WTC11 (cell line): ENCODE measurements at regions not wholly inside any gene's neighbourhood (a gene's known extent, or its start where the extent isn't known, plus 50 kb on each side); places are given as distances from the start of the nearest gene placed in this dataset.

Experiments
- ATAC-seq: fragments of 200-7000 bp; cut with Tn5 transposase; 2 replicates; pipeline ENCODE4 v1.10.0; 2021; ENCODE audit warnings: mild to moderate bottlenecking, moderate library complexity
- CTCF ChIA-PET: fragments of 300-600 bp; sonication (Branson Sonifier 250); formaldehyde crosslinking; loops from one replicate; lab custom pipeline; 2021; ENCODE audit warnings: antibody characterized with exemption; lab: Charles Lee
- POLR2A ChIA-PET: fragments of 350-600 bp; sonication (Branson Sonifier 250); formaldehyde crosslinking; loops from one replicate; lab custom pipeline; 2021; ENCODE audit warnings: antibody characterized with exemption; lab: Charles Lee
- DNase-seq: peaks from one replicate; pipeline ENCODE4 v3.0.0; 2021; ENCODE audit warnings: low spot score
- H3K27ac Mint-ChIP-seq: 2 replicates; pipeline ENCODE4 v1.8.0; 2021; ENCODE audit warnings: mixed read lengths
- H3K27me3 Mint-ChIP-seq: 2 replicates; pipeline ENCODE4 v1.8.0; 2021; ENCODE audit warnings: low read depth, mild to moderate bottlenecking, moderate library complexity, mixed read lengths
- H3K36me3 Mint-ChIP-seq: 2 replicates; pipeline ENCODE4 v1.8.0; 2021; ENCODE audit warnings: mixed read lengths
- H3K4me1 Mint-ChIP-seq: 2 replicates; pipeline ENCODE4 v1.8.0; 2022; ENCODE audit warnings: mixed read lengths
- H3K4me3 Mint-ChIP-seq: 2 replicates; pipeline ENCODE4 v1.8.0; 2021; ENCODE audit warnings: mild to moderate bottlenecking, moderate library complexity, mixed read lengths
- H3K9me3 Mint-ChIP-seq: 2 replicates; pipeline ENCODE4 v1.8.0; 2021; ENCODE audit warnings: mixed read lengths
- ARID4B ChIP-seq: sonication (generic); formaldehyde crosslinking; IDR thresholded peaks from 2 replicates; pipeline ENCODE4 v1.8.0; 2023; ENCODE audit warnings: missing genetic modification reagents, mild to moderate bottlenecking, borderline replicate concordance
- ATF1 ChIP-seq: sonication (generic); formaldehyde crosslinking; IDR thresholded peaks from 2 replicates; pipeline ENCODE4 v1.8.1; 2023; ENCODE audit warnings: mild to moderate bottlenecking, moderate library complexity, missing genetic modification reagents
- E2F4 ChIP-seq: sonication (generic); formaldehyde crosslinking; IDR thresholded peaks from 2 replicates; pipeline ENCODE4 v1.8.1; 2022; ENCODE audit warnings: low read depth, mild to moderate bottlenecking, moderate library complexity, missing genetic modification reagents, borderline replicate concordance
- ERG ChIP-seq: fragments of 250-450 bp; sonication (Bioruptor Pico); IDR thresholded peaks from 2 replicates; pipeline ENCODE4 v1.8.0; 2021; ENCODE audit warnings: mild to moderate bottlenecking
- ETV6 ChIP-seq: sonication (generic); formaldehyde crosslinking; IDR thresholded peaks from 2 replicates; pipeline ENCODE4 v1.8.1; 2022; ENCODE audit warnings: mild to moderate bottlenecking, missing genetic modification reagents
- FOXJ3 ChIP-seq: sonication (generic); formaldehyde crosslinking; IDR thresholded peaks from 2 replicates; pipeline ENCODE4 v1.9.0; 2021; ENCODE audit warnings: missing genetic modification reagents, mild to moderate bottlenecking, borderline replicate concordance
- HMGXB4 ChIP-seq: sonication (generic); formaldehyde crosslinking; IDR thresholded peaks from 2 replicates; pipeline ENCODE4 v1.8.1; 2023; ENCODE audit warnings: mild to moderate bottlenecking, moderate library complexity, missing genetic modification reagents
- IRF1 ChIP-seq: sonication (generic); formaldehyde crosslinking; IDR thresholded peaks from 2 replicates; pipeline ENCODE4 v1.8.0; 2023; ENCODE audit warnings: missing genetic modification reagents
- JUN ChIP-seq: sonication (generic); formaldehyde crosslinking; IDR thresholded peaks from 2 replicates; pipeline ENCODE4 v1.8.0; 2023; ENCODE audit warnings: mild to moderate bottlenecking, missing genetic modification reagents
- KAT7 ChIP-seq: sonication (generic); formaldehyde crosslinking; IDR thresholded peaks from 2 replicates; pipeline ENCODE4 v1.8.1; 2023; ENCODE audit warnings: missing genetic modification reagents, mild to moderate bottlenecking, borderline replicate concordance
- NFATC4 ChIP-seq: fragments of 250-450 bp; sonication (Bioruptor Pico); IDR thresholded peaks from 2 replicates; pipeline ENCODE4 v1.9.0; 2021; ENCODE audit warnings: mild to moderate bottlenecking
- NFE2L1 ChIP-seq: sonication (generic); formaldehyde crosslinking; IDR thresholded peaks from 2 replicates; pipeline ENCODE4 v1.8.1; 2023; ENCODE audit warnings: missing genetic modification reagents
- NR1H2 ChIP-seq: sonication (generic); formaldehyde crosslinking; IDR thresholded peaks from 2 replicates; pipeline ENCODE4 v1.9.0; 2021; ENCODE audit warnings: mild to moderate bottlenecking, moderate library complexity, missing genetic modification reagents
- RELA ChIP-seq: sonication (generic); formaldehyde crosslinking; IDR thresholded peaks from 2 replicates; pipeline ENCODE4 v1.8.1; 2022; ENCODE audit warnings: missing genetic modification reagents, mild to moderate bottlenecking, borderline replicate concordance
- RORB ChIP-seq: fragments of 250-450 bp; sonication (Bioruptor Pico); IDR thresholded peaks from 2 replicates; pipeline ENCODE4 v1.9.0; 2021; ENCODE audit warnings: mild to moderate bottlenecking
- SMAD4 ChIP-seq: sonication (generic); formaldehyde crosslinking; IDR thresholded peaks from 2 replicates; pipeline ENCODE4 v1.8.0; 2022; ENCODE audit warnings: mild to moderate bottlenecking, missing genetic modification reagents
- STAT6 ChIP-seq: sonication (generic); formaldehyde crosslinking; conservative IDR thresholded peaks from 2 replicates; pipeline ENCODE4 v1.8.1; 2023; ENCODE audit warnings: mild to moderate bottlenecking, low read depth, missing genetic modification reagents, moderate library complexity
- TCF7 ChIP-seq: sonication (generic); formaldehyde crosslinking; IDR thresholded peaks from 2 replicates; pipeline ENCODE4 v1.8.0; 2022; ENCODE audit warnings: mild to moderate bottlenecking, low read depth, missing genetic modification reagents, moderate library complexity
- TEAD4 ChIP-seq: sonication (generic); formaldehyde crosslinking; IDR thresholded peaks from 2 replicates; pipeline ENCODE4 v1.8.0; 2022; ENCODE audit warnings: mild to moderate bottlenecking, missing genetic modification reagents
- USF1 ChIP-seq: sonication (generic); formaldehyde crosslinking; IDR thresholded peaks from 2 replicates; pipeline ENCODE4 v1.8.0; 2022; ENCODE audit warnings: mild to moderate bottlenecking, missing genetic modification reagents
- ZNF219 ChIP-seq: sonication (generic); formaldehyde crosslinking; IDR thresholded peaks from 2 replicates; pipeline ENCODE4 v1.8.0; 2023; ENCODE audit warnings: missing genetic modification reagents, mild to moderate bottlenecking, borderline replicate concordance

- no peak for TF ChIP-seq E2F4 (CRISPR knock-in tag)
- no peak for TF ChIP-seq RELA (CRISPR knock-in tag)
- no peak for TF ChIP-seq RORB (CRISPR knock-in tag)
- TF ChIP-seq HMGXB4: no peak
- no peak for TF ChIP-seq TEAD4
These were observed 941.8 kb upstream of the POT1 start (continued) for GRCh38 chr7:125871431-125871830.

- H3K4me3 Mint-ChIP-seq: no peak overlapping the region
- H3K27me3 Mint-ChIP-seq: no peaks in the 10 kb centered on the region
- CTCF ChIA-PET: no interaction called here
- no peak overlapping the region for H3K27ac Mint-ChIP-seq
- peaks cover 16% of the 10 kb centered on the region for H3K9me3 Mint-ChIP-seq
- ATAC-seq (no peak), DNase-seq (no peak)
- POLR2A ChIA-PET: no interaction called here
- peaks cover 5% of the 10 kb centered on the region for H3K4me1 Mint-ChIP-seq
- TF ChIP-seq STAT6 (CRISPR knock-in tag): no peak
- no peak for TF ChIP-seq ATF1 (CRISPR knock-in tag)
- TF ChIP-seq FOXJ3: no peak
- TF ChIP-seq USF1: no peak
- no peak for TF ChIP-seq KAT7 (CRISPR knock-in tag)
- no peak for TF ChIP-seq NR1H2 (CRISPR knock-in tag)
- TF ChIP-seq IRF1: no peak
- H3K36me3 Mint-ChIP-seq: no peaks in the 10 kb centered on the region
These were observed 928.0 kb upstream of the POT1 start for GRCh38 chr7:125857606-125858005.

- Mint-ChIP-seq H3K9me3 (peaks cover 41% of the 10 kb centered on the region), H3K4me3 (no peak overlapping the region), H3K4me1 (peaks cover 14% of the 10 kb centered on the region), H3K27me3 (no peaks in the 10 kb centered on the region), H3K36me3 (peaks cover 33% of the 10 kb centered on the region), H3K27ac (peak overlapping the region; percentile 77; the same call in 1 of the 2 replicates)
- CTCF ChIA-PET: no interaction called here
- POLR2A ChIA-PET: no interaction called here
- DNase-seq: no peak
- peak; percentile 58 for ATAC-seq
- TF ChIP-seq RORB (CRISPR knock-in tag) (no peak), USF1 (no peak), ETV6 (no peak), ZNF219 (CRISPR knock-in tag) (no peak), TCF7 (CRISPR knock-in tag) (no peak), ERG (CRISPR knock-in tag) (no peak), NFATC4 (no peak), ARID4B (no peak), SMAD4 (CRISPR knock-in tag) (no peak), NR1H2 (CRISPR knock-in tag) (no peak), NFE2L1 (CRISPR knock-in tag) (no peak), JUN (CRISPR knock-in tag) (no peak)
These were observed 918.5 kb upstream of the POT1 start for GRCh38 chr7:125848157-125848556.
